Left cardiac atrium (tissue), 4 donors: ENCODE measurements at regions not wholly inside any gene's neighbourhood (a gene's known extent, or its start where the extent isn't known, plus 50 kb on each side); places are given as distances from the start of the nearest gene placed in this dataset.
A peak's percentile ranks its signal among the peaks of the same experiment; 100 is the strongest.

Experiments used
- ATAC-seq, 2 donors: fragments of 200-7000 bp; cut with Tn5 transposase; one replicate each; pipeline ENCODE4 v1.9.1; 2020; ENCODE audit warnings: mild to moderate bottlenecking in 2 of 2, moderate library complexity in 2 of 2
- DNase-seq: peaks from one replicate; pipeline ENCODE4 v3.0.0-alpha.2; 2020
- intact Hi-C, 2 donors: fragments of 100-400 bp; cut with DNase I; formaldehyde crosslinking; loops; one replicate each; pipeline versions ENCODE4 v1.14.1 to v1.15.1; 2022 to 2023
- donor health status: DM: no; HTN: yes; CAD: no.
- donor health status: DM: no; HTN: yes; CAD: no; lungs with severe emphysema.
- donor health status: DM: yes; HTN: yes; CAD: no.
- donor health status: Dilated cardiomyopathy.

DNA sequence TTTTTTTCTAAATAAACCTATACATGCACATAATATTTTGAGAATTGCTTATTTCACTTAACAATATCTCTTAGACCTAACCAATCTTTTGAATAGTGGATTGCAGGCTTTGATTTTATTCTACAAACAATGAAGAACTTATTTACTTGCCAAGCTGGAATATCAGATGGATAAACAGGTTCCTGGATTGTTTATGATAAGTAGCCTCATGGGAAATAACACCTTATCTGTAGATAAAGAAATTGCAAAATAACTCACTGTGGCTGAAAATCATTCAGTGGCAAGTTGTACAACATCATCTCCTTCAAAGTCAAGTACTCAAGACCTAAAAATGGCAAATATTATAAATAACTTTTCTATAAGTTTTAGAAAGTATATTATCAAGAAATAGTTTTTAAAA lies 335.4 kb upstream of the ATP2B1 start:
- ATAC-seq (no peak), DNase-seq (no peak)
- intact Hi-C loops: no loop called here

DNA sequence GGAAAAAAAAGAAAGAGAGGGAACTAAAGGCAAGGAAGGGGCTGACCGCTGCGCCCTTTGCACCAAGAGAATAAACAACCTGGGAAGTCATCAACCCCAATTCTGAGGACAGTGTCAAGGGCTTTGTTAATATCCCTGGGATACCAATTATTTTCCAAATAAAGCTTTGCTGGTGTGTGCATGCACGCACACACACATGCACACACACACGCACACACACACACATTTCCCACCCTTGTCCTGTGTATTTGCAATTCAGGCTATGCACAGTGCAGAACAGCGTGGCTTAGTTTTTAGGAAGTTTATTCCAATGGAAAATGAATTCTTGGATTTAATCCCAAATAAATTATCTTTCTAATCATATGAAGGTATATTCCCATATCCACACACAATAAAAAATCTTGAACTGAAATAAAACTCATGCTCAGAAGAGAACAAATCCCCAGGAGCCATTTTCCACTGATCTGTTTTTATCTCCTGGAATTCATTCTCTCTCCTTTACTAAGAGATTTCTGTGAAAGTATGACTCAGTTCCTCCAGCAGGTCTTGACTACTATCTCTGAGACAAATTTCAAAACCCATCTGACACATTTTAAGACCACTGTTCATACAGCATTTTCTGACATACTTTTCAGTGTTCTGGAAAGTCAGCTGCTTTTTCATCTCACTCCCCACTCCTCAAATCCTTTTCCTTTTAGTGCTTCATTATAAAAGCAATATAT lies 334.4 kb upstream of the ATP2B1 start:
- intact Hi-C loops: no loop called here
- ATAC-seq (peak in 1 of 2 donors; percentile 56), DNase-seq (no peak)

DNA sequence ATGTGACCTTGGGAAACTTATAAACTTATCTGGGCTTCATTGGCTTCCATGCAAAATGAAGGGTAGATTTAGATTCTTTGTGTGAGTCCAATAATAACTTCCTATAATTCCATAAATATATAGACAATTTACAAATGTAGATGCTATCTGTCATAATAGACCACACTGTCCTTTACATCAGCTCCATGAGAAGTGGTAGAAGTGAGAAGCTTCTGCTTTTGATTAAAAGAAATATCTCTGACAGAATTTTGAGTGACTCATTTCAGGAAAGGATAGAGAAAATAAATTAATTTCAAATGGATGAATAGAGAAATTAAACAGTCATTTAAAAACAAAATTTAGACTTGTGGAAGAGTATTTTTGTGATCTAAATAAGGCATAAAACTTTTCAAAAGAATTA lies 329.7 kb upstream of the ATP2B1 start:
- ATAC-seq: no peak
- intact Hi-C loops: no loop called here
- DNase-seq: no peak

DNA sequence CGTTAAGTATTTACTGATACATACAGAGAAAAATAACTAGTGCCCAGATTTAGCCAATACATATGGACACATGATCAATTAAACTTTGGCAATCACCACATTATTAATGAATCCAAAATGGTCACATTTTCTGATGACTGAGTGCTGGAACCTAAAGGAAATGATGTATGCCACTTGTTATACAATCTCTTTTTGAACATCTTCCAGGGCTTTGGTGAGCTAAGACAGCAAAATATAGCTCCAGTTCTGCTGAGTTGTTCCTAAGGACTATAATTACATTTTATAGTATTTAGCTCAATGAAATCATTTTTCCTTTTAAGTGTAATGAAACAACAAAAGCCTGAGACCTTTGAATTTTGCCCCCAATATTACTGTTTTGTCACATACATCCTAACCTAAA lies 329.1 kb upstream of the ATP2B1 start:
- intact Hi-C loops: no loop called here
- ATAC-seq (no peak), DNase-seq (no peak)

DNA sequence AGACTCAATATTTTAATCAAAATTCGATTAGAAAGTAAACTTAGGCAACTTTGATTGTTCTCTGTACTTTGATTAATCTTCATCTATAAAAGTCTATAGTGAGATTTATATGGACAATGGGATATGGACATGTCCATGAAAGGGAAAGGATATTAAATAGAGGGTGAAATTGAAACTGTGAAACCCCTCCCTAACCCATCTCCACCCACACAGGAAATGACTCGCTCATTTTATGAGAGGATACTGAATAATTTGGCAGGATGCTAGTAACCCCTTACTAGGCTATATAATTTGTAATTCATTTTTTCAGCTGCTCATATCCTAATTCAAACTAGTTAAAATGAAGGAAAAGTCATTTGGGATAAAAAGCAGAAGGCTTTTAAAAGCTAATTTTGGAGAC lies 328.0 kb upstream of the ATP2B1 start:
- DNase-seq (no peak), ATAC-seq (no peak)
- intact Hi-C loops: no loop called here

DNA sequence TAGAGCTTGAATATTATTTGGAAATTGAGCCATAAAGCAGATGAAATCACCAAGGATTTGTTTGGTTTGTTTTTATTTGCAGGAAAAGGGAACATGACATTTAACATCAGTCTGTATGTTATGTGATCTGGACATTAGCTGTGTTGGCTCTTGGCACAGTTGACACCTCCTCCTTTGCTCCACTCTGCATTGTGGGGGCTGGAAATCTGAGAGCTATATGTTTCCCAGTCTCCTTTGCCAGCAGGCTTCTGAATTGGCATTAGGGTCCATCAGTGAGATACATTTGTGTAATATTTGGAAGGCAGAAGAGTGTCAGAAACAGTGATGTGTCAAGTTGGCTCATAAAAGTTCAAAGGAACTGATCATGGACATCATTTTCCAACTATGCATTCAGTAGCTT lies 322.1 kb upstream of the ATP2B1 start:
- no peak for DNase-seq
- no peak for ATAC-seq
- intact Hi-C loops: no loop called here

DNA sequence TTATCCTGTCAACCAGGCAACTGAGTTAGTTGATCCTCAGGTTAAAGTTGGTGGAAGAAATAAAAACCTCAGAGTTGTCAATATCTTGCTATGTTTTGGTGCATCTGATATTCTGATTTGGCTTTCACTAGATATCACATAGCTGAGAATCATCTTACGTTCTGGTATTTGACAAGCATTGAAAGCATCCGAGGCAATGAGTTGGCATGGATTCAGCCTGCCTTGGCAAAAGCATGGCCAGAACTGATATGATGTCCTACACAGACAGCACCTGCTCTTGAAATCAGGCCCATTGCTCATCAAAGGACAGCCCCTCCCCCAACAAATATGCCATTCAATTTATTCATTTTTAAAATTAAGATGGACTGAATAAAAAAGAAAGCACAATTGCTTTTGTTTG lies 320.7 kb upstream of the ATP2B1 start:
- ATAC-seq (peak in 1 of 2 donors; percentile 51), DNase-seq (no peak)
- intact Hi-C loops: no loop called here

DNA sequence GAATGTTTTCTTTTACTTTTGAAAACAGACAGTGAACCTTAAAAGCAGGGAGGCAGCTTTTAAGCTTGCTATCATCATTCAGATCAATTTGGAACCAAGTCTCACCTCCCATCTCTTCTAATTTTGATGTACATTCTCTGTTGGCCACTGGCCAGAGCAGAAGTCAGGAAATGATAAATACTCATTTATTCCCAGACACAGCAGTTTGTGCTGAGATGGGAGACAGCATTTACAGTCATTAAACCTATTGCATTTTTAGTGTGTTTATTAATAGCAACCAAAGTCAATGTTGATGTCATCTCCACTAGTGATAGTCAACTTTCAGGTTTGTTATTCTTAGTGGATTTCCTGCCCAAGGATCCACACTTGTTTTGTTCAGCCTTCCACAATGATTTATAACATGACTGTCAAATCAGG lies 320.0 kb upstream of the ATP2B1 start:
- DNase-seq: no peak
- intact Hi-C loops: no loop called here
- peak in 1 of 2 donors; percentile 22 for ATAC-seq

DNA sequence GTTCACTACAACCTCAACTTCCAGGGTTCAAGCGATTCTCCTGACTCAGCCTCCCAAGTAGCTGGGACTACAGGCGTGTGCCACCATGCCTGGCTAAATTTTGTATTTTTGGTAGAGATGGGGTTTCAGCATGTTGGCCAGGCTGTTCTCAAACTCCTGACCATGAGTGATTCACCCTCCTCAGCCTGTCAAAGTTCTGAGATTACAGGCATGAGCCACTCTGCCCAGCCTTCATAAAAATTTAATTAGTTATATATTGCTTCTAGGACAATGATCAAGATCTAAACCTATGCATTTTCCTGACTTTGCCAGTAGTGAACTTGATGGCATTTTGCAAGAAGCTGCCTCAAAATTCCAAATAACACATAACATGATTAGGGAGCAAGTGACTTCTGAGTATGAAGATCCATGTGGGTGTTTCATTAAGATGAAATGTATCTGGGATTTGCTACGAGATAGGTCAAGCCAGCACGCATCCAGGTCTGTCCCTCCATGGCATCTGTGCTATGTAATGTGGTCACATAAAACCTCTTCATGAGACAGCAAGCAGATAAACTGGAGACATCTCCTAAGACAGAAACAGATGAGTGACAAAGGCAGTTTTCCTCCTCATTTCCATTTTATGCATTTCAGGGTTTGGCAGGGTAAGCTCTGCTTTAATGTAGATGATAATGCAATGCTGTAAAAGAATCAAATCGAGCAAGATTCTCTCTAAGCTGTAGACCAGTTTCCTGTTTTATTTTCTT lies 319.4 kb upstream of the ATP2B1 start:
- intact Hi-C loops: no loop called here
- DNase-seq (no peak), ATAC-seq (no peak)

DNA sequence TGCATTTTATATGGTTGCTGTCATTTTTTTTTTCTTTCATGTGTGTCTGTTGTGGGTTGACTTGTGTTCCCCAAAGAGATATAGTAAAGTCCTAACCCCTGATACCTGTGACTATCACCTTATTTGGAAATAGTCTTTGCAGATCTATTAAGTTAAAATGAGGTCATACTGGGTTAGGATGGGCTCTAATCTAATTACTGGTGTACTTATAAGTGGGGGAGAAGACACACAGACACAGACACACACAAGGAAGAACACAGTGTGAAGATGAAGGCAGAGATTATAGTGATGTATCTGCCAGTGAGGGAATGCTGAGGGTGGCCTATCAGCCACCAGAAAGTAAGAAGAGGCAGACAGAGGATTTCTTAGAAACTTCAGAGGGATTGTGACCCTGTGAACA lies 318.4 kb upstream of the ATP2B1 start:
- ATAC-seq: no peak
- intact Hi-C loops: no loop called here

DNA sequence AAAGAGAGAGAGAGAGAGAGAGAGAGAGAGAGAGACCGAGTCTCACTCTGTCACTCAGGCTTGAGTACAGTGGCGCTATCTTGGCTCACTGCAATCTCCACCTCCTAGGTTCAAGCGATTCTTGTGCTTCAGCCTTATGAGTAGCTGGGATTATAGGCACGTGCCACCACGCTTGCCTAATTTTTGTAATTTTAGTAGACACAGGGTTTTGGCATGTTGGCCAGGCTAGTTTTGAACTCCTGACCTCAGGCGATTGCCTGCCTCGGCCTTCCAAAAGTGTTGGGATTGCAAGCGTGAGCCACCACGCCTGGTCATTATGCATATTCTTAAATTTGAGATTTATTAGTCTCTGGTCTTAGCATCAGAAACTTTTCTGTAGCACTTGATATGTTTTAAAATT lies 317.9 kb upstream of the ATP2B1 start:
- intact Hi-C loops: no loop called here
- DNase-seq (no peak), ATAC-seq (no peak)

More for the DNA sequence above, 318.4 kb upstream of the ATP2B1 start:
- DNase-seq: no peak

DNA sequence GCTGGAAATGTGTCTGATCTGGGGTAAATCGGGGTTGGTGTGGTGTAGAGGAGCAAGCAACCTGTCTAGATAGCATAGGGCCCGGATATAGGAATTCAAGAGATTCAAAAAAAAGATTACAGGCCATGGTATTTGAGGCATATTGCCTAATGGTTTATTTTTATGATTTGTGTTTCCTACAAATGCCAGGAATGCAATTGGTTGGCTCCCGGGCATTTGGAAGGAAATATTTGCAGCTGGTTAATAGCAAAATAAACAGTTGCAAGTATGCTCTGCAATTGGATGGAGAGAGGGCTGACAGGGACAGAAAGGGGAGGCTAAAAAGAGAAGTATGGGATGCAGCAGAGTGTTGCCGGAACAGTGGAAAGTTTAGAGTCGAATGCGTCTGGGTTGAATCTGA lies 315.6 kb upstream of the ATP2B1 start:
- ATAC-seq (no peak), DNase-seq (no peak)
- intact Hi-C loops: no loop called here

DNA sequence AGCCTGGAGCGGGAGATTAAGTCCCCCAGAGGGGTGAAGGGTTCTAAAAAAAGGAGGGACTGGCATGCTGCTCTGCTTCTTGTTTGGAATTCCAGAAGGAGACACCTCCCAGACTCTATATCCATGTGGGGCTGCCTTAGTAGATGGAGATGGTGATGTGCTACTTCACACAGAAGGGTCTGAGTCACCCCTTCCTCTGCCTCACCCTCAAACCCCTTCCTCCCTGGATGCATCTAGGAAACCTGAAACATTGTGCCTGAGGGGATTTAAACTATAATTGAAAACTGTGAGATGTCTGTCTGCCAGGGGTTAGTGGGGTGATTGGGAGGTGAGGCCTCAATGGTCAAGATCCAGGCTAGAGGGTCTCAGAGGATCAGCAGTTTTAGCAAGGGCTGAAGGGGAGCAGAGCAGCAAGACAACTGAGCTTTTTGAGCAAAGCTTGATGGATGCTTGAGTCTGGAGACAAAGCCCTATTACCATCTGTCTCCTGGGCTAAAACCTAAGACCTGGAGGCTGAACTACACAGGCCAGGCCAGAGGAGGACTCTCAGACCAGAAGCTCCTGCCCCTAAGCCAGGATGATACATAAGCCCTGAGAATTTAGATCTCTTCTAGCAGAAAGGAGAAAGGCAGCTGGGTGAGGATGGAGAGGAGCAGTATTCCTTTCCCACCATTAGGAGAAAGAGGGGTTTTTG lies 314.7 kb upstream of the ATP2B1 start:
- DNase-seq (no peak), ATAC-seq (no peak)
- intact Hi-C loops: no loop called here

DNA sequence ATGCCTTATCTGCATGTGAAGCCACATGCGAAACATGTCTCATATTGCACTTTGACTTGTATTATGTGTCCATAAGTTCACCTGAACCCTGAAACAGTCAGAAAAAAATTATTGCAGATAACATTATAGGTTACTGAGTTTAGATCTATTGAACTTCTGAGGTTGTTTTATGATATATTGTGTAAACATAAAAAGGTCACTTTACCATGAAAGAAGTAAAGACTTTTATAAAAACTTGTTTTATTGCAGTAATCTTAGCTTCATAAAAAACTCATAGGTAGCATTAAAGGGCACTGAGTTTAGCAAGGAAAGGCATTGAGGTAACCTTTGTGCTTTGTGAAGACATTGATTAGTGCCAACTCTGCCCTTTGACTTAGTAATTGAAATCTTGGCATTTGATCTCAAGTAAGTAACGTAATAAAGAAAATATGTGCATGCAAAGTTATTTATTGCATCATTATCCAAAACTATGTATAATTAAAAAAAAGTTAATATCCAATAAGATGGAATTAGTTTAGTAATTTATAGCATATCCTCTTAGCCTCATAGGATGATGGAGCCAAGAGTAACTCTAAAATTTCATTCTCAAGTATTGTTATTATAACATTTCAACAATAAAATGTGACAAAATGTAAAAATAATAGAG lies 313.3 kb upstream of the ATP2B1 start:
- no peak for ATAC-seq
- intact Hi-C loops: no loop called here

DNA sequence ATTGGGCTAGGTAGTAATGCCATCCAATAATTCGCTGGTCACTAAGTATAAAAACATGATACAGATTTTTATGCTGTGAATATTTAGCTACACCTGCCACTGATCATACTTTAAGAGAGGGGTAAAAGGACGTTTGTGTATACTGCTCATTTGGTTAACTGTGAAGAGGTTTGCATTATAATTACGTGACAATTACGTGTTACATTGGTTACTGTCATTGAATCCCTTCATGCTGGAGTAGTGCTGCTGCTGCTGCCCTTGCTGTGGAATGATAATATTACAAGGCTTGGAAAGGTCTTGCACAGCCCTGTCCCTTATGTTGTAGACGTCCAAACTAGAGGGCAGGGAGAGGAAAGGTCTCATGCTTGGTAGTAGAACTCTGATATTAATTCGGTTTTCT lies 312.2 kb upstream of the ATP2B1 start:
- DNase-seq (no peak), ATAC-seq (no peak)
- intact Hi-C loops: no loop called here

More for the DNA sequence above, 313.3 kb upstream of the ATP2B1 start:
- DNase-seq: no peak

DNA sequence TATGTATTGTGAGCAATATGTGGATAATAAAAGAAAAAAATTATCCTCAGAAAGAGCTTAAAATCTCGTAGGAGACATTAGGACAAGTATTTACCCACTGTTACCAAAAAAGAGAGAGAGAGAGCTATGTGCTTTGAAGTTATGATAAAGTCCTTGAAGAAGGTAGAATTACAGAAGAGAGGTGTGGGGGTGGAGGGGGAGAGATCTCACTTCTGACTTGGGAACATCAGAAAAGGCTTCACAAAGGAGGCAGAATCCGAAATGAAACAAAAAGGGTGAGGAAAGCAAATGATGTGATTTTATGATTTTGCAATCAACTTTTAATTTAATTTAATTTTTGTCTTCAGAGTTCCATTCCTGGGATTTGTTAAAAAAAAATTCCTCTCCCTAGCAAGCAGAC lies 311.8 kb upstream of the ATP2B1 start:
- no peak for DNase-seq
- intact Hi-C loops: no loop called here
- no peak for ATAC-seq

DNA sequence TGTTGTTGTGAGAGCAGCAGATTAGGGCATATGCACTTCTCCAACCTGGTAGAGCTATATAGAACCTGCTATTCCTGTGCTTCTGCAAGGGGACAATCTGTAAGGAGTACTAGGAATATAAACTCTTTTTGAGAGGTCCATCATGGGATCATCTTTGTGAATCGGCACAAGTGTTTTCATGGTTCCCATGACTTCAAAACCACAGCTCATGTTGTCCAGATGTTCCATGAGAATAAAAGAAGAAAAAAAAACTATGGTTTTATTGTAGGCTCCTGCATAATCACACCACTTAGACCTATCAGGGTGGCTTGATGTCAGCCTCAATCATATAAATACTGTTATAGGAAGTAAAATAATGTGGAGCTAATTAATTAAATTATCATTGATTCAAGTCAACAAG lies 311.4 kb upstream of the ATP2B1 start:
- no peak for ATAC-seq
- DNase-seq: no peak
- intact Hi-C loops: no loop called here

DNA sequence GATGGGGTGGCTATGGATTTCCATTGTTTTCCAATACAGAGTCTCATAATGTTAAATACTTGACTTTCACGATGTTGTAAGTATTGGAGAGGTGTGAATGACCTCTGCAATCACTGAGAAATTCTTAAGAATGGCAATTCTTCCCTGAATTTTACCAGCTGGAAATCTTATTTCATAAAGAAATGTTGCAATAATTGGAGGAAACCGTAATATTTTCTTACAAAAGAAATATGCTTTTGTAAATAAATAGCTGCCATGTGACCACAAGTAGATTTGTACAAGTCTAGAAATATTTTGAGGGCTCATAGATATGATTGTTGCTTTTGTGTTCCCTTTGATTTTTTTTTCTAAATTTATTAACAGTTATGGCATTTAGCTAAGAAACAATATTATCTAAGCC lies 308.7 kb upstream of the ATP2B1 start:
- no peak for DNase-seq
- intact Hi-C loops: no loop called here
- no peak for ATAC-seq

DNA sequence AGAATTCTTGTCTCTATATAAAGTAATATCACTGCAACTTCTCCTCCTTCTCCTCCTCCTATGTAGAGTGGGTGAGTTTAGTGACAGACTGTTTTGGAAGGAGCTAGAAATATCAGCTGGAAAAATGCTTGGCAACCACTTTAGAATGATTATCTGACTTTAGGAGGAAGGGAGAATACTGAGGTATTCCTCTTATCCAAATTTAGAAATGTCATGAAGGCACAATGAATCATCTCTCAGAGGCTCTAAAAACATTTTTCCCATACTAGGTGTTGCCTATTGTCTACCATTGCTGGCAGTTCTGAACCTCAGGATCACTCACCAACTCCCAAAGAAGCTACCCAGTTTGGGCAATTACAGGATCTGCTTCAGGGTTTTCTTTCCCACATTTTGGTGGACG lies 306.6 kb upstream of the ATP2B1 start:
- no peak for DNase-seq
- ATAC-seq: peak; percentile 53 to 80
- intact Hi-C loops: no loop called here

DNA sequence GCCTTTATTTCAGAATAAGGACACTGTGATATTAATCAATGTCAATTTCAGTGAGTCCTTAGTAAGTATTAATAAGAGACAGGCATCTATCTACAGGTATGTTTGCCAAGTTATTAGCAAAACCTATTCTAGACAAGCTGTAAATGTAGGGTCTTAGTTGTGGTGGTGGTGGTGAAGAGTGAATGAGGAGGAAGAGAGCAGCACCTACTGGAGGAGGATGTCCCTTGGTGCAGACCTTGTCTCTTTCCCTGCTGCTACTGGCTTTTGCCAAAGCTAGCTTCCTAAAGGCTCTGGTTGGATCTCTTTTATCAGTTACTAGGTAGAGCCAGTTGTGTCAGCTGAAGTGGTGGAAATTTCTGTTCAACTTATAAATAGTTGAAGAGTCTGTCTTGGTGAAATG lies 304.8 kb upstream of the ATP2B1 start:
- intact Hi-C loops: no loop called here
- peak; percentile 48 to 63 for ATAC-seq

More for the DNA sequence above, 304.8 kb upstream of the ATP2B1 start:
- no peak for DNase-seq
